K562 (cell line): ENCODE measurements at regions not wholly inside any gene's neighbourhood (a gene's known extent, or its start where the extent isn't known, plus 50 kb on each side); places are given as distances from the start of the nearest gene placed in this dataset.

Source experiments
- ATAC-seq: fragments of 200-7000 bp; cut with Tn5 transposase; 3 replicates; pipeline ENCODE4 v1.9.1; 2020; ENCODE audit warnings: moderate library complexity
- BruUV-seq: library from RNA; stranded (reverse); fragments of 400-500 nt; replicated peaks from 2 replicates; lab custom pipeline; 2021; lab: Mats Ljungman, UMichigan
- CTCF ChIA-PET: fragments of 300-600 bp; formaldehyde crosslinking; extraction: SDS; loops from one replicate; lab custom pipeline; 2021; ENCODE audit warnings: low intra/inter-chr PET ratio; lab: Yijun Ruan, JAX
- POLR2A ChIA-PET: fragments of 300-600, 350-650 bp; sonication (Branson Sonifier 250); formaldehyde crosslinking; extraction: SDS; loops from one replicate; lab custom pipeline; 2021; ENCODE audit warnings: antibody characterized with exemption, inconsistent platforms; lab: Yijun Ruan, JAX
- DNase-seq, 4 experiments: peaks; one replicate each; pipeline versions ENCODE4 v3.0.0 to v3.0.0-alpha.2; 2011 to 2018; ENCODE audit warnings: low spot score in 3 of 4, mixed read lengths in 3 of 4; ENCODE audit errors: extremely low read depth in 1 of 4
- FAIRE-seq: peaks from 2 replicates; lab custom pipeline; 2011; peaks lifted over from hg19 to GRCh38; lab: Jason Lieb, UNC
- H2AFZ ChIP-seq: 2 replicates; pipeline ENCODE4 v1.6.0; 2011; ENCODE audit warnings: low read depth, low read length, control low read depth, inconsistent platforms
- H3K27ac ChIP-seq: fragments of 200-600 bp; 3 replicates; pipeline ENCODE4 v1.8.0; 2011; ENCODE audit warnings: low read depth, mild to moderate bottlenecking, control low read depth, inconsistent platforms, low read length, moderate library complexity, mixed read lengths; ENCODE audit errors: extremely low read depth
- H3K27me3 ChIP-seq, 2 experiments: fragments of 300-600 bp in 1 of 2; 2 replicates in 1 of 2; 3 replicates in 1 of 2; pipeline versions ENCODE4 v1.6.0 to v1.8.0; 2011; ENCODE audit warnings: inconsistent platforms in 2 of 2, low read length in 2 of 2, mild to moderate bottlenecking in 1 of 2, mixed read lengths in 1 of 2, moderate library complexity in 1 of 2; ENCODE audit not compliant: control insufficient read depth in 2 of 2, insufficient read depth in 2 of 2
- H3K36me3 ChIP-seq: fragments of 300-600 bp; 3 replicates; pipeline ENCODE4 v1.8.0; 2011; ENCODE audit warnings: mild to moderate bottlenecking, low read length, inconsistent platforms; ENCODE audit not compliant: control insufficient read depth, insufficient read depth
- H3K4me1 ChIP-seq, 2 experiments: fragments of 200-600 bp in 1 of 2; replicated peaks in 1 of 2; 2 replicates in 1 of 2; 3 replicates in 1 of 2; pipeline versions ENCODE4 v1.5.1 to v1.8.0; 2011; ENCODE audit warnings: inconsistent platforms in 2 of 2, low read length in 2 of 2, mild to moderate bottlenecking in 1 of 2, mixed read lengths in 1 of 2, moderate library complexity in 1 of 2; ENCODE audit not compliant: control insufficient read depth in 2 of 2, insufficient read depth in 2 of 2
- H3K4me2 ChIP-seq: 2 replicates; pipeline ENCODE4 v1.6.1; 2011; ENCODE audit warnings: low read length, control low read depth, inconsistent platforms, mixed read lengths; ENCODE audit not compliant: insufficient read depth
- H3K4me3 ChIP-seq: fragments of 200-600 bp; sonication (generic), shearing (Covaris generic); 2 replicates; pipeline ENCODE4 v1.5.1; 2016; ENCODE audit warnings: control low read depth, inconsistent platforms
- H3K79me2 ChIP-seq: fragments of 200-600 bp; 3 replicates; pipeline ENCODE4 v1.8.0; 2011; ENCODE audit warnings: low read length, inconsistent platforms; ENCODE audit not compliant: control insufficient read depth, insufficient read depth
- H3K9ac ChIP-seq, 2 experiments: 2 replicates each; pipeline versions ENCODE4 v1.6.0 to v1.6.1; 2011; ENCODE audit warnings: low read depth in 2 of 2, low read length in 2 of 2, control low read depth in 1 of 2, inconsistent platforms in 1 of 2, mild to moderate bottlenecking in 1 of 2, mixed read lengths in 1 of 2; ENCODE audit not compliant: insufficient read depth in 1 of 2
- H3K9me1 ChIP-seq: one replicate; pipeline ENCODE4 v1.6.0; 2011; ENCODE audit warnings: inconsistent platforms, mild to moderate bottlenecking, low read length, moderate library complexity; ENCODE audit not compliant: control insufficient read depth, insufficient read depth
- H3K9me3 ChIP-seq: replicated peaks from 2 replicates; pipeline ENCODE4 v1.5.1; 2011; ENCODE audit warnings: low read depth, low read length, inconsistent platforms; ENCODE audit not compliant: control insufficient read depth, insufficient read depth
- H4K20me1 ChIP-seq: replicated peaks from 2 replicates; pipeline ENCODE4 v1.6.1; 2011; ENCODE audit warnings: low read length, inconsistent platforms, mixed read lengths; ENCODE audit not compliant: control insufficient read depth, insufficient read depth
- ADNP ChIP-seq: fragments of 200-800 bp; sonication (Bioruptor generic); IDR thresholded peaks from 2 replicates; pipeline ENCODE4 v1.6.1; 2016; ENCODE audit warnings: missing genetic modification characterization, missing compliant biosample characterization
- FOXM1 ChIP-seq, 2 experiments: fragments of 450-650 bp in 1 of 2; sonication (generic) in 1 of 2; formaldehyde crosslinking in 1 of 2; IDR thresholded peaks; 2 replicates each; pipeline versions ENCODE4 v1.6.1 to v1.9.0; 2017 to 2022; ENCODE audit warnings: low read depth in 2 of 2, mild to moderate bottlenecking in 2 of 2, missing genetic modification reagents in 1 of 2, moderate library complexity in 1 of 2
- RB1 ChIP-seq: fragments of 450-650 bp; IDR thresholded peaks from 2 replicates; pipeline ENCODE4 v1.6.1; 2017; ENCODE audit warnings: low read depth, mild to moderate bottlenecking
- RUNX1 ChIP-seq: sonication (generic); IDR thresholded peaks from 2 replicates; pipeline ENCODE4 v1.6.1; 2016; ENCODE audit warnings: antibody characterized with exemption, low read depth
- TOE1 ChIP-seq, 2 experiments: fragments of 450-650 bp in 1 of 2; sonication (generic) in 1 of 2; formaldehyde crosslinking in 1 of 2; IDR thresholded peaks; 2 replicates each; pipeline versions ENCODE4 v1.7.1 to v1.8.0; 2016 to 2022; ENCODE audit warnings: borderline replicate concordance in 2 of 2, mild to moderate bottlenecking in 2 of 2, antibody characterized with exemption in 1 of 2, inconsistent platforms in 1 of 2, low read depth in 1 of 2, missing genetic modification reagents in 1 of 2, moderate library complexity in 1 of 2
- ZC3H11A ChIP-seq: IDR thresholded peaks from 2 replicates; pipeline ENCODE4 v1.6.1; 2012; ENCODE audit warnings: low read depth, low read length, improper control_type of control experiment
- ZKSCAN8 ChIP-seq: fragments of 200-800 bp; sonication (Bioruptor generic); IDR thresholded peaks from 2 replicates; pipeline ENCODE4 v1.6.1; 2016; ENCODE audit warnings: missing genetic modification characterization, missing compliant biosample characterization
- ZNF431 ChIP-seq: sonication (generic); formaldehyde crosslinking; IDR thresholded peaks from 2 replicates; pipeline ENCODE4 v1.8.0; 2022; ENCODE audit warnings: mild to moderate bottlenecking, missing genetic modification reagents
- ZNF561 ChIP-seq: fragments of 450-650 bp; formaldehyde crosslinking; conservative IDR thresholded peaks from 2 replicates; pipeline ENCODE4 v1.4.0; 2020; ENCODE audit warnings: mild to moderate bottlenecking, moderate library complexity
- WGBS: fragments of 100-300 bp; shearing (Covaris generic); methylation state at CpG from one replicate; pipeline ENCODE4 v1.1.6; 2016; ENCODE audit warnings: low coverage, mixed read lengths; ENCODE audit not compliant: insufficient coverage; ENCODE audit errors: missing lambda C conversion rate; 5-methylcytosine and 5-hydroxymethylcytosine counted together
- in situ Hi-C: fragments of 300-500 bp; cut with MboI; formaldehyde crosslinking; loops from 4 replicates; pipeline ENCODE4 v1.15.0; 2018; ENCODE audit warnings: inconsistent platforms, mixed read lengths
- intact Hi-C: fragments of 100-400 bp; cut with micrococcal nuclease; formaldehyde crosslinking; loops from 2 replicates; pipeline ENCODE4 v1.14.2; 2022
- TF ChIP-seq, protein P1 (sequence below), 2 experiments: fragments of 450-650 bp; formaldehyde crosslinking in 1 of 2; IDR thresholded peaks; 2 replicates each; pipeline versions ENCODE4 v1.4.0 to v1.6.1; 2014 to 2020; ENCODE audit warnings: mild to moderate bottlenecking in 2 of 2, borderline replicate concordance in 1 of 2, low read depth in 1 of 2
- TF ChIP-seq, protein P2 (sequence below): fragments of 250-450 bp; sonication (Bioruptor Pico); IDR thresholded peaks from 2 replicates; pipeline ENCODE4 v1.4.0; 2020; ENCODE audit warnings: mild to moderate bottlenecking, moderate library complexity

DNA sequence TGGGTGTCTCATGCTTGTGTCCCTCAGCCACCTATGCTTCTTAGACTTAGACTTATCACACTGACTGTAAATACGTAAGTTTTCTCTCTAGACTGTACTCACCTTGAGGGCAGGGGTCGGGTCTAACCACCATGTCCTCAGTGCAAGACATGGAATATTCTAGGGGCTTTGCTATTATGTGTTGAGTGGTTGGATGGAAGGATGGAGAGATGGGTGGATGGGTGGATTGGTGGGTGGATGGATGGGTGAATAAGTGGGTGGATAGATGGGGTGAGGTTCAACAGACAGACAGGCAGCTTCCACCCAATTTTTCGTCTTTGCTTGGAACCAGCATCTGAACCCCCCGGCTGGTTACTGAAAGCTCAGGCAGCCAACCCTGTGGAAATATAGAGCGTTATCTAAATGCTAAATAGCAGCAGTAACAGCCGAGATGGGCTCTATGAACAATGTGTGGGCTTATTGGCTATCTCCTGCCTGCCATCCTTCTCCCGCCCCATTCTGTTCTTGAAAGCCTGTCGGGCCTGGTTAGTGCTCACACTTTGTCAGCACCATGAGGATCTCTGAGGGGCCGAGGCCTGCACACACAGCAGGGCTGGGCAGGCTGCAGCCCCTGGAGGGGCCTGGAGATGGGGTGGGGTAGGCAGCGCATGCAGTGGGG, 130.7 kb downstream of the ACTL8 start:
- in situ Hi-C loops, result no loop called here
- Histone ChIP-seq H4K20me1 (peaks cover 5% of the 10 kb centered on the region), H3K36me3 (no peaks in the 10 kb centered on the region), H3K4me2 (no peak overlapping the region), H3K4me1 (no peaks in the 10 kb centered on the region), H3K9me1 (no peaks in the 10 kb centered on the region), H2AFZ (no peak overlapping the region), H3K9ac (no peak overlapping the region), H3K27me3 (peaks cover 0 to 14% of the 10 kb centered on the region in 2 experiments; a peak in 2 of 5 replicates), H3K4me3 (no peak overlapping the region)
- FAIRE-seq, result no peak
- BruUV-seq, result no TSS peak
- intact Hi-C loops, result no loop called here
- WGBS, result 2% methylated on average over 10 of the region's 10 CpGs
- ATAC-seq, result no peak
- CTCF ChIA-PET, result no interaction called here
- TF ChIP-seq RB1, result no peak
- no peak for TF ChIP-seq ZKSCAN8 (CRISPR knock-in tag)
- TF ChIP-seq TOE1 (IDR thresholded peaks at IDR 0.05; ENCODE audit: borderline replicate concordance), result no peak
- no peak for TF ChIP-seq TOE1 (CRISPR knock-in tag; IDR thresholded peaks at IDR 0.05; ENCODE audit: borderline replicate concordance, low read depth)
- TF ChIP-seq, protein P1, sequence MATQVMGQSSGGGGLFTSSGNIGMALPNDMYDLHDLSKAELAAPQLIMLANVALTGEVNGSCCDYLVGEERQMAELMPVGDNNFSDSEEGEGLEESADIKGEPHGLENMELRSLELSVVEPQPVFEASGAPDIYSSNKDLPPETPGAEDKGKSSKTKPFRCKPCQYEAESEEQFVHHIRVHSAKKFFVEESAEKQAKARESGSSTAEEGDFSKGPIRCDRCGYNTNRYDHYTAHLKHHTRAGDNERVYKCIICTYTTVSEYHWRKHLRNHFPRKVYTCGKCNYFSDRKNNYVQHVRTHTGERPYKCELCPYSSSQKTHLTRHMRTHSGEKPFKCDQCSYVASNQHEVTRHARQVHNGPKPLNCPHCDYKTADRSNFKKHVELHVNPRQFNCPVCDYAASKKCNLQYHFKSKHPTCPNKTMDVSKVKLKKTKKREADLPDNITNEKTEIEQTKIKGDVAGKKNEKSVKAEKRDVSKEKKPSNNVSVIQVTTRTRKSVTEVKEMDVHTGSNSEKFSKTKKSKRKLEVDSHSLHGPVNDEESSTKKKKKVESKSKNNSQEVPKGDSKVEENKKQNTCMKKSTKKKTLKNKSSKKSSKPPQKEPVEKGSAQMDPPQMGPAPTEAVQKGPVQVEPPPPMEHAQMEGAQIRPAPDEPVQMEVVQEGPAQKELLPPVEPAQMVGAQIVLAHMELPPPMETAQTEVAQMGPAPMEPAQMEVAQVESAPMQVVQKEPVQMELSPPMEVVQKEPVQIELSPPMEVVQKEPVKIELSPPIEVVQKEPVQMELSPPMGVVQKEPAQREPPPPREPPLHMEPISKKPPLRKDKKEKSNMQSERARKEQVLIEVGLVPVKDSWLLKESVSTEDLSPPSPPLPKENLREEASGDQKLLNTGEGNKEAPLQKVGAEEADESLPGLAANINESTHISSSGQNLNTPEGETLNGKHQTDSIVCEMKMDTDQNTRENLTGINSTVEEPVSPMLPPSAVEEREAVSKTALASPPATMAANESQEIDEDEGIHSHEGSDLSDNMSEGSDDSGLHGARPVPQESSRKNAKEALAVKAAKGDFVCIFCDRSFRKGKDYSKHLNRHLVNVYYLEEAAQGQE (IDR thresholded peaks at IDR 0.05; ENCODE audit: borderline replicate concordance), result no peak
- TF ChIP-seq, protein P1 (CRISPR knock-in tag; IDR thresholded peaks at IDR 0.05; ENCODE audit: low read depth), result no peak
- no peak for TF ChIP-seq ZNF431 (CRISPR knock-in tag)
- TF ChIP-seq ADNP (tag), result no peak
- no peak for TF ChIP-seq ZC3H11A
- TF ChIP-seq FOXM1 (IDR thresholded peaks at IDR 0.05; ENCODE audit: low read depth), result no peak
- TF ChIP-seq FOXM1 (CRISPR knock-in tag; IDR thresholded peaks at IDR 0.05; ENCODE audit: low read depth), result no peak
- TF ChIP-seq, protein P2, sequence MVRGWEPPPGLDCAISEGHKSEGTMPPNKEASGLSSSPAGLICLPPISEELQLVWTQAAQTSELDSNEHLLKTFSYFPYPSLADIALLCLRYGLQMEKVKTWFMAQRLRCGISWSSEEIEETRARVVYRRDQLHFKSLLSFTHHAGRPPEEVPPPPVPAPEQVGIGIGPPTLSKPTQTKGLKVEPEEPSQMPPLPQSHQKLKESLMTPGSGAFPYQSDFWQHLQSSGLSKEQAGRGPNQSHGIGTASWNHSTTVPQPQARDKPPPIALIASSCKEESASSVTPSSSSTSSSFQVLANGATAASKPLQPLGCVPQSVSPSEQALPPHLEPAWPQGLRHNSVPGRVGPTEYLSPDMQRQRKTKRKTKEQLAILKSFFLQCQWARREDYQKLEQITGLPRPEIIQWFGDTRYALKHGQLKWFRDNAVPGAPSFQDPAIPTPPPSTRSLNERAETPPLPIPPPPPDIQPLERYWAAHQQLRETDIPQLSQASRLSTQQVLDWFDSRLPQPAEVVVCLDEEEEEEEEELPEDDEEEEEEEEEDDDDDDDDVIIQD (CRISPR knock-in tag), result no peak
- no peak for TF ChIP-seq RUNX1
- no peak for TF ChIP-seq ZNF561
- TF ChIP-seq, all 486 proteins: peak for 0
- H3K9me3 ChIP-seq, result no peaks in the 10 kb centered on the region
- no peaks in the 10 kb centered on the region for H3K79me2 ChIP-seq
- POLR2A ChIA-PET, result interaction anchor here (0.6 kb wide), 1 partner anchor 1642 kb away, joined by 3 read pairs; no protein-coding TSS in a partner anchor
- DNase-seq, result no peak
- no peak overlapping the region for H3K27ac ChIP-seq
